Spleen (tissue), 7 donors: ENCODE measurements at regions not wholly inside any gene's neighbourhood (a gene's known extent, or its start where the extent isn't known, plus 50 kb on each side); places are given as distances from the start of the nearest gene placed in this dataset.

Experiments
- POLR2A ChIP-seq, 3 donors: fragments of 450-650 bp; IDR thresholded peaks; one replicate each; pipeline ENCODE4 v1.5.1; 2017; ENCODE audit warnings: antibody characterized with exemption in 3 of 3, mild to moderate bottlenecking in 1 of 3
- POLR2AphosphoS5 ChIP-seq, 3 donors: sonication (generic); formaldehyde crosslinking; IDR thresholded peaks; one replicate each; pipeline ENCODE4 v1.5.1; 2017; ENCODE audit warnings: antibody characterized with exemption in 3 of 3
- TF ChIP-seq, protein P1 (sequence below), 11 experiments: fragments of 200-600 bp in 7 of 11; fragments of 450-650 bp in 4 of 11; sonication (generic) in 4 of 11; IDR thresholded peaks in 8 of 11; conservative IDR thresholded peaks in 3 of 11; 1 replicate in 7 of 11; 2 replicates in 4 of 11; pipeline versions ENCODE4 v1.4.0 to v1.8.0; 2016 to 2021; ENCODE audit warnings: antibody characterized with exemption in 11 of 11, inconsistent platforms in 4 of 11, mild to moderate bottlenecking in 1 of 11
- donor health status: DM: no; HTN: no; CAD: no; lungs with moderate emphysema.
- donor health status: DM: no; HTN: no; CAD: no.
- donor health status: DM: no; HTN: no; CAD: no.

DNA sequence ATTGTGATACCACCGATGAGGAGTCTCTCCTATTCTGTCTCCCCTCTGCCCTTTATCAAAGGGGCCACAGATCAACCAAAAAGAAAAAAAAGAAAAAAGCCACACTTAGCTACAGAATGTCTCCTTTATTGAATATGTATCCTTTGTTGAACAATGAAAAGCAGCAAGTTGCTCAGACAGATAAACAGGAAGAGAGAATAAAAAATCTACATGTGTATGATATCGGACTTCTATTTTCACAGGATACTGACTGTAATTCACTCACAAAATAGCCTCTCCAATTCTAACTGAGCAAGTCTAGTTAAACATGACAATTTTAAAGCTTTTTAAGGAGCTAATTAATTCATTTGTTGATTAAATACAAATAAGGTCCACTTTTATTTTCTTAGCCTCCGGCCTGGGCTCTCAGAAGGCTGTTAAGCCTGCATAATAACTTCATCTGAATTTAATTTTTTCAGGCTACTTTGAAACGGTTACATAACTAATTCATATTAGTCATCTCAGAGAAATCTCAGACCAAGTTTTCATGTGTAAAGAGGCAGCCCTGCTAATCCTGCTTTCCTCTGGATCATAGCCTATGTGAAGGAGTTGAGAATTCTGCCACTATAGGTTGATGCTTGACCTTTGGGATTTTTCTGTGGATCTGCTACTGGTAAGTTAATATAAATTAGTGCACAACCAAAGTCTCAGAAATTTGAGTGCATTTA lies 304.1 kb upstream of the NR5A2 start:
- TF ChIP-seq POLR2AphosphoS5 (IDR thresholded peaks at IDR 0.05) (no peak), POLR2A (IDR thresholded peaks at IDR 0.05) (no peak)
- TF ChIP-seq, protein P1, sequence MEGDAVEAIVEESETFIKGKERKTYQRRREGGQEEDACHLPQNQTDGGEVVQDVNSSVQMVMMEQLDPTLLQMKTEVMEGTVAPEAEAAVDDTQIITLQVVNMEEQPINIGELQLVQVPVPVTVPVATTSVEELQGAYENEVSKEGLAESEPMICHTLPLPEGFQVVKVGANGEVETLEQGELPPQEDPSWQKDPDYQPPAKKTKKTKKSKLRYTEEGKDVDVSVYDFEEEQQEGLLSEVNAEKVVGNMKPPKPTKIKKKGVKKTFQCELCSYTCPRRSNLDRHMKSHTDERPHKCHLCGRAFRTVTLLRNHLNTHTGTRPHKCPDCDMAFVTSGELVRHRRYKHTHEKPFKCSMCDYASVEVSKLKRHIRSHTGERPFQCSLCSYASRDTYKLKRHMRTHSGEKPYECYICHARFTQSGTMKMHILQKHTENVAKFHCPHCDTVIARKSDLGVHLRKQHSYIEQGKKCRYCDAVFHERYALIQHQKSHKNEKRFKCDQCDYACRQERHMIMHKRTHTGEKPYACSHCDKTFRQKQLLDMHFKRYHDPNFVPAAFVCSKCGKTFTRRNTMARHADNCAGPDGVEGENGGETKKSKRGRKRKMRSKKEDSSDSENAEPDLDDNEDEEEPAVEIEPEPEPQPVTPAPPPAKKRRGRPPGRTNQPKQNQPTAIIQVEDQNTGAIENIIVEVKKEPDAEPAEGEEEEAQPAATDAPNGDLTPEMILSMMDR (IDR thresholded peaks at IDR 0.05 in 8 of 11, conservative IDR thresholded peaks at IDR 0.05 in 3 of 11), result no peak
